ENCODE measurements at regions not wholly inside any gene's neighbourhood (a gene's known extent, or its start where the extent isn't known, plus 50 kb on each side); places are given as distances from the start of the nearest gene placed in this dataset.

GRCh38 chr5:107808671-107809137 lies 138.0 kb upstream of the EFNA5 start:
- DNase-seq, result peak; percentile 73

GRCh38 chr5:107807431-107807830 lies 136.7 kb upstream of the EFNA5 start:
- no peak for DNase-seq

GRCh38 chr5:107806705-107807104 lies 136.0 kb upstream of the EFNA5 start:
- DNase-seq, result no peak

DNA sequence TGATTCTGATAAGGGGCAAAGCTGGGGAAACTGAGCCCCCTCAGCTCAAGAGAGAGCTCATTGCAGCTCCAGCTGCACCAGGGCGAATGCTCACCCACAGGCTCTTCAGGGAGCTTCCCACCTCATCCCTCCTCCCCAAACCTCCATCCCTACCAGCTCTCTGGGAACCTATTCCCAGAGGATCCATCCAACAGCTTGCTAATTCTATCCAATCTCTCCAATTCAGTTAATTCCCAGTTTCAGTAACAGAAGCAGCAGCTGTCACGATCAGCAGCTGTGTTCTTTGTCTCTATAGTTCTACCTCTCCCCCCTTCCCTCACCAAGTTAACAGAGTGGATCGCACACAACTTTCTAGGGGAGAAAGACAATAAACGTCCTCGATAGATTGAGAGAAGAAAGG lies 135.5 kb upstream of the EFNA5 start:
- peak; percentile 43 for DNase-seq

DNA sequence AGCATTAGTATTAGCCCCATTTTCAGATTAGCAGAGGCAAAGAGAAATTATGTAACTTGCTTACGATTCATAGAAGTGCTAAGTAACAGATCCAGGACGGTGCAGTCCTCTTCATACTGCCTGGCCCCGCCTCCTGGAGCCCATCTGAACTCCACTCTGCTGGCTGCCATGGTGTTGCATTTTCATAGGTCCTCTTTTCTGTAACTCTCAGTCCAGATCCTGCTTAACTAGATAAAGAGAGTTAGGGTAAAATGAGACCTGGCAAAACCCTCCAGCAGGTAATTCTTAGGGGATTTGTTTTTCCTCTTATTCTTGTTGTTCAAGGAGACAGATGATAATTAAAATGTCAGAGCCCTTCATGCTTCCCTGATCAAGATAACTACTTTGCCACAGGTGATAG lies 135.1 kb upstream of the EFNA5 start:
- DNase-seq, result peak; percentile 80

DNA sequence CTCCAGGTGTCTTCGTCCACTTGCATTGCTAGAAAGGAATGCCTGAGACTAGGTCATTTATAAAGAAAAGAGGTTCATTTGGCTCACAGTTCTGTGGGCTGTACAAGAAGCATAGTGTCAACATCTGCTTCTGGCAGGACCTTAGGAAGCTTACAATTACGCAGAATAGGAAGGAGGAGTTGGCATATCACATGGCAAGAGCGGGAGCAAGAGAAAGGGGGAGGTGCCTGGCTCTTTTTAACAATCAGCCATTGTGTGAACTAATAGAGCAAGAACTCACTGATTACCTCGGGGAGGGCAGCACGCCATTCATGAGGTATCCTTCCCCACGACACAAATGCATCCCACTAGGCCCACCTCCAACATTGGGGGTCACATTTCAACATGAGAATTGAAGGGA lies 134.4 kb upstream of the EFNA5 start:
- peak; percentile 71 for DNase-seq

DNA sequence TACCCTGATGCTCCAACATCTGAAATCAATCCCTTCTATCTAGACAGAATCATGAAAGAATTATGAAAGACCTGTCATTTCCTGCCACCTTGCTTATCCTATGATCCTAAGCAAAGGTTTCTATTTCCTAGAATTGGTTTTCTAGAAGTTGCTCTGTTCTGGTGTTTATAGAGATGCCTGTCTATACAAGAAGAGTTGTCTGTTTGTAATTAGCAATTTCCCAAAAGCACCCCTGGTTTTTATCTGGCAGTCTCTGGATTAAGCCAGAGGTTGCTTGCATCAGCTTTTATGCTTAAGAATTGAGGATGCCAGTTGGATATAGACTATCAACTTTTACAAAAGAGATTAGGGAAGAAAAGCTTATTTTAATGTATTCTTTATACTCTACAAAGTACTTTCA lies 133.0 kb upstream of the EFNA5 start:
- DNase-seq, result no peak

DNA sequence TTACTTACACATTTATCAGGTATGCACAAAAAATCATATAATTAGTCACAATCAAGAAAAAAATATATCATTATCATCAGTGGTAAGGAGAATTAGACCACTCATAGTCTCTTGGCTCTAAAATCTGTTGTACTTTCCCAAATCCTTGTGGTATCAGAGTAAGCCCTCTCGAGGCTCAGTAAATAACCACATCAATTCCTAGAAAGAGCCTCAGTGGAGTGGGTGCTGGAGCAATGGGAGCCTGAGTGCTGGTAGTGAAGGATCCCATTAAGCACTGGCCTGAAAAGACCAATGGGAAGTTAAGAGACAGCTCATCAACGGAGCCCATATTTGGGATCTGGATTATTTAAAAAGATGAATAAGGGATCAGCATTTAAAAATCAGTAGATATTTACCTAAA lies 130.3 kb upstream of the EFNA5 start:
- no peak for DNase-seq

GRCh38 chr5:107799306-107799705 lies 128.6 kb upstream of the EFNA5 start:
- DNase-seq, result no peak

GRCh38 chr5:107796797-107797196 lies 126.1 kb upstream of the EFNA5 start:
- DNase-seq, result no peak

- DNase-seq, result no peak
Observed at GRCh38 chr5:107794741-107795140, 124.0 kb upstream of the EFNA5 start.

- DNase-seq, result no peak
Observed at GRCh38 chr5:107792940-107793339, 122.2 kb upstream of the EFNA5 start.

DNA sequence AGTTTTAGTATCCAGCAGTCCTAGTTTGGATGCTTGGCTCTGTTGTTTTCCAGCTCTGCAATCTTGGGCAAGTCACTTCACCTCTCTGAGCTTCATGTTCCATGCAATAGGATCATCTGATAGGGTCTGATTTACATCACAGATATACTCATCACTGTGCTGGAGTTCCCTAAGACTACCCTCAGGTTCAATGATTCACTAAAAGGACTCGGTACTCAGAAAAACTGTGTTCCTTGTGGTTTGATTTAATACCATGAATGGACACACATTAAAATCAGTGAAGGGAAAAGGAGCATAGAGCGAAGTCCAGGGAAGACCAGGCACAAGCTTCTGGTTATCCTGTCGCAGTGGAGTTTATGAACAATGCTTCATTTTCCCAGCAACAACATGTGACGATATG lies 119.9 kb upstream of the EFNA5 start:
- DNase-seq, result no peak

GRCh38 chr5:107786424-107786823 lies 115.7 kb upstream of the EFNA5 start:
- no peak for DNase-seq

GRCh38 chr5:107783551-107783950 lies 112.8 kb upstream of the EFNA5 start:
- DNase-seq, result no peak

DNA sequence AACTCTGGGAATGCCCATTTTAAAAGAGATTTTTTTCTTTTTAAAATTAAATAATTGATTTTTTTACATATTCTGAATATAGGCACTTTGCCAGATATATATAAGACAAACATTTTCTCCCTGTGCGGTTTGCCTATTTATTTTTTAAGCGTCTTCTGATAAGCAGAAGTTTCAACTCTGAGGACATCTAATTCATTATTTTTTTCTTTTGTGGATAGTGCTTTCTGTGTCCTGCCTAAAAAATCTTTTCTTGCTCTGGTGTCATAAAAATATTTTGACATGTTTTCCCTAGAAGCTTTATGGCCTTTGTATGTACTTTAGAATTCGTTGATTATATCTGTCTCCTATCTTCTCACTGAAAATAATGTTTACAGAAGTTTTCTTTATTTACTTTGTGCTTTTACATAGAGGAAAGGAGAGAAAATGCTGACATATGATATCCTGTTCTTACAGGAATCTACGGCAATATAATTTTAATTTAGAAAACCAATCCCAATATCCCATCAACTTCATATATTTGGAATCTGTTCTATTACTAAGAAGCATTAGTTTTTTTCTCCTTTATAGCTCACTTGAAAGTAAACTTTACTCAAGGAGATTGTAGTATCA lies 111.9 kb upstream of the EFNA5 start:
- DNase-seq, result no peak

- DNase-seq, result no peak
Observed at GRCh38 chr5:107781451-107781850, 110.7 kb upstream of the EFNA5 start.

DNA sequence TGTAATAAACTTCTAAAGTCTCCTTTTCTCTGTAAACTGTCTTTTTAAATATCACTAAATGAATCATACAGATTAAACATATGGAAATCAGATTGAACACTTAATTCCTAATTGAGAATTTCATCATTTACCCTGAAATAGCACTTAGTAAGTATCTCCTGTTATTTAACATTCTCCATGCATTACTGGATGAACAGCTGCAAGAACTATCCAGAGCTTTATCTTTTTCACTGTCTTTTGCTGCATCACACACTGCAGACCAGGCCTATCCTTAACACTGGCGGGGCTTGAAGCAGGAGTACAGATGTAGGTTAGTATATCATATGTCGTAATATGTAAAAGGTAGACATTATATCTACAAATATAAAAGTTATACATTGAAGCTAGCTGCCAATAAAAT lies 108.7 kb upstream of the EFNA5 start:
- no peak for DNase-seq

GRCh38 chr5:107778647-107779046 lies 107.9 kb upstream of the EFNA5 start:
- no peak for DNase-seq

- no peak for DNase-seq
Observed at GRCh38 chr5:107776922-107777740, 106.4 kb upstream of the EFNA5 start.

GRCh38 chr5:107776506-107776905 lies 105.8 kb upstream of the EFNA5 start:
- DNase-seq, result no peak

GRCh38 chr5:107774316-107774715 lies 103.6 kb upstream of the EFNA5 start:
- DNase-seq, result no peak

DNA sequence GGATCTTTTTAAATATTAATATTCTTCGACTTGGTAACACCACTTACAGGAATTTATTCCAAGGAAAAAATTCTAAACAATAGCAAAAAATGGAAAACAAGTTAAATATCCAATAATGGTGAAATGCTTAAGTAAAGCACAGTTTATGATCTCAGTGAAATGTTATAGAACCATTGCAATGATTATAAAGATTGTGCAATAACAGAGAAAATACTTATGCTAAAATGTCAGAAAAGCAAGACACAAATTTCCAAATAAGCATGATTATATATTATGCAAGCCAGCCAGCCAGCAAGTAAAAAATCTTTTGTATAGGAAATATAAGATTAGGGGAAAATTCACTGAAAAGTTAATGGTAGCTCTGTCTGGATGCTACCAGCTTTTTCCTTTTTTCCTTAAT lies 102.7 kb upstream of the EFNA5 start:
- no peak for DNase-seq

DNA sequence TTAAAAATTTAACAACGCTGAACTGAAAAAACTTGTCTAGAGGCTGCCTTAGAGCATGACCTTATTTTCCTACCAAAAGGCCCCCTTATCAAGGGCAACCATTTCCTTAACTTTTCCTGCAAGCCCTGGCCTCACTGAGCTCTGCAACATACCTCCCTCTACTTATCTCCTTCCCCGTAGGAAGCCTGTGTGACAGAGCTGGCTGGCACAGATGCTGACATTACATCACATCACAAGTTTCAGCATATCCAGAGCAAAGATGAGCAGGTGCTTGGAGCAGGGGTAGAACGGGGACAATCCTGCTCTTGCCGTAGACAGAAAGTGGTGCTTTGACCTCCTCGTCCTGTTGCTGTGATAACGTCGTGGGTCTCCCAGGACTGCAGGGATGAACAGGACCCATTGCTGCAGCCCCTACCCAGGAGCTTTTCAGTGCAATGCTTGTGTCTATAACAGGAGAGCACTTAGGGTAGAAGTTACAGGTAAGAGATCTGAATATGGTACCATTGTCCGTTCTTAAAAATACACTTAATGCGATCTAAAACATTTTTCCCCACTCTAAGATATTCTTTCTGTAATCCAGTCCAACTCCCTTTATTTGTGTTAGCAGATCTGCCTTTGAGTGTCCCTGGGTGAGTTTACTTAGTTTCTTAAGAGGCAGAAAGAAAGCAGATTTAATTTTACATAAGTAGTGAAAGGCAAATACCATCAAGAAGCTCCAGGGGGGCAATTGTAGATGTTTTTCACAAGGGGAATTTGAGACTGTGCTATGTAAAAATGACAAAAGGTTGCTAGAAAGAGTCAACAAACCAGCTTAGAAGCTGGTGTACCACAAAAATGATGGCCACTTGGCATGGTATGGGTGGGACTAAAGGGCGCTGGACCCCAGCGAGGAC lies 101.9 kb upstream of the EFNA5 start:
- DNase-seq, result peak; percentile 44
